Endothelial cell of hepatic sinusoid (primary cell): ENCODE measurements at regions not wholly inside any gene's neighbourhood (a gene's known extent, or its start where the extent isn't known, plus 50 kb on each side); places are given as distances from the start of the nearest gene placed in this dataset.
"Not testable (repeated sequence)": the region's sequence is repeated elsewhere in the genome, so short reads cannot be mapped to it uniquely, and the experiment has no call there.

ENCODE experiments used
- in situ Hi-C: cut with HindIII; loops from 2 replicates; pipeline ENCODE4 v1.10.0; 2017; ENCODE audit warnings: low sequenced_read_pairs

GRCh38 chr5:57738301-57738700, 255.7 kb upstream of the ACTBL2 start:
- in situ Hi-C loops: no loop called here

GRCh38 chr5:57736716-57737115, 254.1 kb upstream of the ACTBL2 start:
- in situ Hi-C loops: no loop called here

- in situ Hi-C loops: not testable (repeated sequence)
These were observed 252.9 kb upstream of the ACTBL2 start for GRCh38 chr5:57735279-57736153.

- in situ Hi-C loops: no loop called here
These were observed 251.7 kb upstream of the ACTBL2 start for GRCh38 chr5:57734296-57734695.

GRCh38 chr5:57727591-57727990, 245.0 kb upstream of the ACTBL2 start:
- in situ Hi-C loops: no loop called here

GRCh38 chr5:57725658-57726504, 243.3 kb upstream of the ACTBL2 start:
- in situ Hi-C loops: no loop called here

- in situ Hi-C loops: no loop called here
These were observed 242.2 kb upstream of the ACTBL2 start for GRCh38 chr5:57724836-57725235.

GRCh38 chr5:57721226-57721625, 238.6 kb upstream of the ACTBL2 start:
- in situ Hi-C loops: no loop called here

- in situ Hi-C loops: no loop called here
These were observed 238.0 kb upstream of the ACTBL2 start for GRCh38 chr5:57720656-57721055.

GRCh38 chr5:57719216-57719615, 236.6 kb upstream of the ACTBL2 start:
- in situ Hi-C loops: no loop called here

- in situ Hi-C loops: no loop called here
These were observed 235.5 kb upstream of the ACTBL2 start for GRCh38 chr5:57718155-57718554.

GRCh38 chr5:57717555-57717954, 234.9 kb upstream of the ACTBL2 start:
- in situ Hi-C loops: no loop called here

- in situ Hi-C loops: no loop called here
These were observed 234.1 kb upstream of the ACTBL2 start for GRCh38 chr5:57716661-57717060.

- in situ Hi-C loops: no loop called here
These were observed 232.7 kb upstream of the ACTBL2 start for GRCh38 chr5:57715296-57715695.

GRCh38 chr5:57713535-57713934, 230.9 kb upstream of the ACTBL2 start:
- in situ Hi-C loops: not testable (repeated sequence)

- in situ Hi-C loops: no loop called here
These were observed 229.3 kb upstream of the ACTBL2 start for GRCh38 chr5:57711946-57712345.

- in situ Hi-C loops: no loop called here
These were observed 228.9 kb upstream of the ACTBL2 start for GRCh38 chr5:57711471-57711870.

- in situ Hi-C loops: no loop called here
These were observed 227.5 kb upstream of the ACTBL2 start for GRCh38 chr5:57710126-57710525.

GRCh38 chr5:57705769-57706168, 223.2 kb upstream of the ACTBL2 start:
- in situ Hi-C loops: no loop called here

- in situ Hi-C loops: no loop called here
These were observed 221.1 kb upstream of the ACTBL2 start for GRCh38 chr5:57703721-57704120.

- in situ Hi-C loops: no loop called here
These were observed 217.9 kb upstream of the ACTBL2 start for GRCh38 chr5:57700484-57700883.

- in situ Hi-C loops: no loop called here
These were observed 217.5 kb upstream of the ACTBL2 start for GRCh38 chr5:57700072-57700471.
